Neural progenitor cell (in vitro differentiated cells): ENCODE measurements at regions not wholly inside any gene's neighbourhood (a gene's known extent, or its start where the extent isn't known, plus 50 kb on each side); places are given as distances from the start of the nearest gene placed in this dataset.

Experiments
- EZH2 ChIP-seq: fragments of 200-600 bp; sonication (generic); IDR thresholded peaks from 2 replicates; pipeline ENCODE4 v1.6.1; 2017; ENCODE audit warnings: antibody characterized with exemption, mild to moderate bottlenecking, moderate library complexity
- TF ChIP-seq, protein P1 (sequence below): fragments of 200-600 bp; sonication (generic); IDR thresholded peaks from 2 replicates; pipeline ENCODE4 v1.5.1; 2017; ENCODE audit warnings: antibody characterized with exemption, mild to moderate bottlenecking

GRCh38 chr6:144823131-144823530, 538.0 kb downstream of the UTRN start:
- TF ChIP-seq, protein P1, sequence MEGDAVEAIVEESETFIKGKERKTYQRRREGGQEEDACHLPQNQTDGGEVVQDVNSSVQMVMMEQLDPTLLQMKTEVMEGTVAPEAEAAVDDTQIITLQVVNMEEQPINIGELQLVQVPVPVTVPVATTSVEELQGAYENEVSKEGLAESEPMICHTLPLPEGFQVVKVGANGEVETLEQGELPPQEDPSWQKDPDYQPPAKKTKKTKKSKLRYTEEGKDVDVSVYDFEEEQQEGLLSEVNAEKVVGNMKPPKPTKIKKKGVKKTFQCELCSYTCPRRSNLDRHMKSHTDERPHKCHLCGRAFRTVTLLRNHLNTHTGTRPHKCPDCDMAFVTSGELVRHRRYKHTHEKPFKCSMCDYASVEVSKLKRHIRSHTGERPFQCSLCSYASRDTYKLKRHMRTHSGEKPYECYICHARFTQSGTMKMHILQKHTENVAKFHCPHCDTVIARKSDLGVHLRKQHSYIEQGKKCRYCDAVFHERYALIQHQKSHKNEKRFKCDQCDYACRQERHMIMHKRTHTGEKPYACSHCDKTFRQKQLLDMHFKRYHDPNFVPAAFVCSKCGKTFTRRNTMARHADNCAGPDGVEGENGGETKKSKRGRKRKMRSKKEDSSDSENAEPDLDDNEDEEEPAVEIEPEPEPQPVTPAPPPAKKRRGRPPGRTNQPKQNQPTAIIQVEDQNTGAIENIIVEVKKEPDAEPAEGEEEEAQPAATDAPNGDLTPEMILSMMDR: no peak
- no peak for TF ChIP-seq EZH2
